ENCODE measurements at regions not wholly inside any gene's neighbourhood (a gene's known extent, or its start where the extent isn't known, plus 50 kb on each side); places are given as distances from the start of the nearest gene placed in this dataset.

GRCh38 chr11:25734591-25735211, 597.2 kb upstream of the ANO3 start:
- CTCF ChIA-PET, result interaction anchor here (0.6 kb wide), 1 partner anchor 1251 kb away, joined by 7 read pairs; no protein-coding TSS in a partner anchor
- Histone ChIP-seq H3K4me1 (ENCODE audit: insufficient read depth, low read length, poor library complexity, severe bottlenecking) (no peaks in the 10 kb centered on the region), H3K27ac (ENCODE audit: low read depth, low read length, poor library complexity, severe bottlenecking) (no peak overlapping the region), H3K27me3 (replicated peaks; ENCODE audit: insufficient read depth, low read depth, low read length, poor library complexity) (no peaks in the 10 kb centered on the region), H3K9me3 (ENCODE audit: low read depth, low read length, poor library complexity, severe bottlenecking) (no peaks in the 10 kb centered on the region), H3K36me3 (ENCODE audit: insufficient read depth, low read length, poor library complexity, severe bottlenecking) (no peaks in the 10 kb centered on the region), H3K4me3 (ENCODE audit: low read depth, low read length, poor library complexity, severe bottlenecking) (no peak overlapping the region)
- no TSS peak for BruUV-seq (replicated peaks)
- TF ChIP-seq CTCF (conservative IDR thresholded peaks at IDR 0.05; ENCODE audit: low read depth, low read length), result peak; percentile 40
- no peak for TF ChIP-seq EZH2 (IDR thresholded peaks at IDR 0.05; ENCODE audit: borderline replicate concordance, low read depth, low read length, poor library complexity, severe bottlenecking)
- POLR2A ChIA-PET (ENCODE audit: low non-redundant PET), result no interaction called here
- DNase-seq (ENCODE audit: low spot score), result peak; percentile 6
- intact Hi-C loops (cut with micrococcal nuclease; ENCODE audit: unreplicated experiment), result no loop called here

GRCh38 chr11:25737071-25737675, 594.8 kb upstream of the ANO3 start:
- intact Hi-C loops (cut with micrococcal nuclease; ENCODE audit: unreplicated experiment), result no loop called here
- H3K4me3 ChIP-seq (ENCODE audit: low read depth, low read length, poor library complexity, severe bottlenecking), result no peak overlapping the region
- H3K27me3 ChIP-seq (replicated peaks; ENCODE audit: insufficient read depth, low read depth, low read length, poor library complexity), result no peaks in the 10 kb centered on the region
- no peaks in the 10 kb centered on the region for H3K36me3 ChIP-seq (ENCODE audit: insufficient read depth, low read length, poor library complexity, severe bottlenecking)
- ChIA-PET CTCF (no interaction called here), POLR2A (ENCODE audit: low non-redundant PET) (no interaction called here)
- H3K27ac ChIP-seq (ENCODE audit: low read depth, low read length, poor library complexity, severe bottlenecking), result no peak overlapping the region
- BruUV-seq (replicated peaks), result no TSS peak
- no peaks in the 10 kb centered on the region for H3K9me3 ChIP-seq (ENCODE audit: low read depth, low read length, poor library complexity, severe bottlenecking)
- no peak for TF ChIP-seq CTCF (conservative IDR thresholded peaks at IDR 0.05; ENCODE audit: low read depth, low read length)
- TF ChIP-seq EZH2 (IDR thresholded peaks at IDR 0.05; ENCODE audit: borderline replicate concordance, low read depth, low read length, poor library complexity, severe bottlenecking), result no peak
- no peaks in the 10 kb centered on the region for H3K4me1 ChIP-seq (ENCODE audit: insufficient read depth, low read length, poor library complexity, severe bottlenecking)
- no peak for DNase-seq (ENCODE audit: low spot score)

DNA sequence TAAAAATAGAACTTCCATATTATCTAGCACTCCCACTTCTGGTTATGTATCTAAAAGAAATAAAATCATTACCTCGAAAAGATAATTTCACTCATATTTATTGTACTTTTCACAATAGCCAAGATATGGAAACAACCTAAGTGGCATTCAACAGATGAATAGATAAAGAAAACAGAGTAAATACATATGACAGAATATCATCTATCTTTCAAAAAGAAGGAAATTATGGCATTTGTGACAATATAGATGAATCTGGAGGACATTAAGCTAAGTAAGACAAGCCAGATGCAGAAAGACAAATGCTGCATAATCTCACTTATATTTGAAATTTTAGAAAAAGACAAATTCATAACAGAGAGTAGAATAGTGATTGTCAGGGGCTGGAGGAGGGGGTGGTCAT, 590.0 kb upstream of the ANO3 start:
- no TSS peak for BruUV-seq (replicated peaks)
- intact Hi-C loops (cut with micrococcal nuclease; ENCODE audit: unreplicated experiment), result no loop called here

More for the DNA sequence above, 590.0 kb upstream of the ANO3 start:
- Histone ChIP-seq H3K4me1 (ENCODE audit: insufficient read depth, low read length, poor library complexity, severe bottlenecking) (no peaks in the 10 kb centered on the region), H3K27me3 (replicated peaks; ENCODE audit: insufficient read depth, low read depth, low read length, poor library complexity) (no peaks in the 10 kb centered on the region), H3K9me3 (ENCODE audit: low read depth, low read length, poor library complexity, severe bottlenecking) (no peaks in the 10 kb centered on the region), H3K27ac (ENCODE audit: low read depth, low read length, poor library complexity, severe bottlenecking) (no peak overlapping the region), H3K4me3 (ENCODE audit: low read depth, low read length, poor library complexity, severe bottlenecking) (no peak overlapping the region), H3K36me3 (ENCODE audit: insufficient read depth, low read length, poor library complexity, severe bottlenecking) (no peaks in the 10 kb centered on the region)
- CTCF ChIA-PET, result no interaction called here
- no peak for TF ChIP-seq CTCF (conservative IDR thresholded peaks at IDR 0.05; ENCODE audit: low read depth, low read length)
- no peak for TF ChIP-seq EZH2 (IDR thresholded peaks at IDR 0.05; ENCODE audit: borderline replicate concordance, low read depth, low read length, poor library complexity, severe bottlenecking)
- DNase-seq (ENCODE audit: low spot score), result no peak
- POLR2A ChIA-PET (ENCODE audit: low non-redundant PET), result no interaction called here
